SH-SY5Y (cell line): ENCODE measurements at regions not wholly inside any gene's neighbourhood (a gene's known extent, or its start where the extent isn't known, plus 50 kb on each side); places are given as distances from the start of the nearest gene placed in this dataset.

Source experiments
- GATA2 ChIP-seq: IDR thresholded peaks from 2 replicates; pipeline ENCODE4 v1.6.1; 2011; ENCODE audit warnings: mild to moderate bottlenecking, low read depth, low read length
- GATA3 ChIP-seq: IDR thresholded peaks from 2 replicates; pipeline ENCODE4 v1.6.1; 2011; ENCODE audit warnings: low read depth, mild to moderate bottlenecking, low read length, moderate library complexity

GRCh38 chr5:68499987-68500386 is 284.4 kb downstream of the PIK3R1 start:
- no peak for TF ChIP-seq GATA3
- no peak for TF ChIP-seq GATA2
